H1 (cell line): ENCODE measurements at regions not wholly inside any gene's neighbourhood (a gene's known extent, or its start where the extent isn't known, plus 50 kb on each side); places are given as distances from the start of the nearest gene placed in this dataset.

ENCODE experiments used
- E2F6 ChIP-seq: IDR thresholded peaks from 2 replicates; pipeline ENCODE4 v1.6.1; 2012; ENCODE audit warnings: inconsistent platforms
- ZNF274 ChIP-seq: IDR thresholded peaks from 2 replicates; pipeline ENCODE4 v1.7.0; 2012; ENCODE audit warnings: low read length, borderline replicate concordance; ENCODE audit errors: extremely low read depth

- TF ChIP-seq E2F6, result no peak
- no peak for TF ChIP-seq ZNF274
Measured at GRCh38 chr5:167245868-167246267, 1045.6 kb upstream of the WWC1 start (continued).
